GM18502 (cell line): ENCODE measurements at regions not wholly inside any gene's neighbourhood (a gene's known extent, or its start where the extent isn't known, plus 50 kb on each side); places are given as distances from the start of the nearest gene placed in this dataset.

Source experiments
- ATAC-seq: cut with Tn5 transposase; IDR thresholded peaks from one replicate; pipeline ENCODE4 v1.9.1; 2021; ENCODE audit warnings: mild to moderate bottlenecking; ENCODE audit not compliant: unreplicated experiment, poor library complexity

GRCh38 chr2:237213315-237214022 lies 127.8 kb downstream of the COPS8 start:
- ATAC-seq, result no peak

- no peak for ATAC-seq
Measured at GRCh38 chr2:237214030-237214675, 128.5 kb downstream of the COPS8 start.

GRCh38 chr2:237214963-237215362 lies 129.3 kb downstream of the COPS8 start:
- no peak for ATAC-seq

GRCh38 chr2:237217995-237218616 lies 132.4 kb downstream of the COPS8 start:
- no peak for ATAC-seq

- no peak for ATAC-seq
Measured at GRCh38 chr2:237218756-237219155, 133.1 kb downstream of the COPS8 start.

GRCh38 chr2:237219826-237220225 lies 134.1 kb downstream of the COPS8 start:
- ATAC-seq, result no peak

GRCh38 chr2:237221443-237221842 lies 135.8 kb downstream of the COPS8 start:
- ATAC-seq, result no peak

- no peak for ATAC-seq
Measured at GRCh38 chr2:237222178-237222577, 136.5 kb downstream of the COPS8 start.

GRCh38 chr2:237222601-237223041 lies 136.9 kb downstream of the COPS8 start:
- ATAC-seq, result no peak

GRCh38 chr2:237223201-237223861 lies 137.6 kb downstream of the COPS8 start:
- no peak for ATAC-seq

- no peak for ATAC-seq
Measured at GRCh38 chr2:237227190-237227589, 141.5 kb downstream of the COPS8 start.

- ATAC-seq, result no peak
Measured at GRCh38 chr2:237227592-237228280, 142.0 kb downstream of the COPS8 start.

GRCh38 chr2:237228281-237228625 lies 142.6 kb downstream of the COPS8 start:
- ATAC-seq, result no peak

GRCh38 chr2:237229905-237230304 lies 144.2 kb downstream of the COPS8 start:
- ATAC-seq, result no peak

- ATAC-seq, result no peak
Measured at GRCh38 chr2:237230355-237230754, 144.7 kb downstream of the COPS8 start.

GRCh38 chr2:237231593-237231992 lies 145.9 kb downstream of the COPS8 start:
- no peak for ATAC-seq

GRCh38 chr2:237232166-237232565 lies 146.5 kb downstream of the COPS8 start:
- ATAC-seq, result no peak

- ATAC-seq, result no peak
Measured at GRCh38 chr2:237234268-237234667, 148.6 kb downstream of the COPS8 start.

- no peak for ATAC-seq
Measured at GRCh38 chr2:237235383-237236095, 149.8 kb downstream of the COPS8 start.

- no peak for ATAC-seq
Measured at GRCh38 chr2:237236188-237236587, 150.5 kb downstream of the COPS8 start.
